ENCODE measurements at regions not wholly inside any gene's neighbourhood (a gene's known extent, or its start where the extent isn't known, plus 50 kb on each side); places are given as distances from the start of the nearest gene placed in this dataset.
"Not testable (repeated sequence)": the region's sequence is repeated elsewhere in the genome, so short reads cannot be mapped to it uniquely, and the experiment has no call there.

DNA sequence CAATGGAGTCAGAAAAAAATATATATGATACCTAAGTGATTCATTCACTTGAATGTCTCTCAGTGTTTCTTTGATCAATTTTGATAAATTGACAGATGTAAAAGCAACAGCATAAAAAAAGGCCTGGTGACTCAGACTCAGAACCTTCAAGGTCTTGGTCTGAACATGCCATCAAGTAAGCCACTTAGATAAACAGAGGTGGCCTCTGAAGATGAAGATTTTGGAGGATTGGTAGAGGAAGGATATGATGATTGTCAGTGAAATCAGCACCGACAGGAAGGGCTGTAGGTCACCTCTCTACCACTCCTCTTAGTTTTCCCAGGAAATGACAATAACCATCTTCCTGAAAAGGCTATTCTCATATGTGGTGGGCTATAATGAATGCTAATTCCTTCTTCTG lies 422.8 kb upstream of the EPHA7 start:
- ATAC-seq = no peak
- DNase-seq (ENCODE audit: low spot score in 2 of 2) = no peak
- peaks cover 5 to 14% of the 10 kb centered on the region in 2 donors for H3K9me3 Mint-ChIP-seq
- no peaks in the 10 kb centered on the region for H3K36me3 Mint-ChIP-seq
- no peak overlapping the region for H3K27ac Mint-ChIP-seq

DNA sequence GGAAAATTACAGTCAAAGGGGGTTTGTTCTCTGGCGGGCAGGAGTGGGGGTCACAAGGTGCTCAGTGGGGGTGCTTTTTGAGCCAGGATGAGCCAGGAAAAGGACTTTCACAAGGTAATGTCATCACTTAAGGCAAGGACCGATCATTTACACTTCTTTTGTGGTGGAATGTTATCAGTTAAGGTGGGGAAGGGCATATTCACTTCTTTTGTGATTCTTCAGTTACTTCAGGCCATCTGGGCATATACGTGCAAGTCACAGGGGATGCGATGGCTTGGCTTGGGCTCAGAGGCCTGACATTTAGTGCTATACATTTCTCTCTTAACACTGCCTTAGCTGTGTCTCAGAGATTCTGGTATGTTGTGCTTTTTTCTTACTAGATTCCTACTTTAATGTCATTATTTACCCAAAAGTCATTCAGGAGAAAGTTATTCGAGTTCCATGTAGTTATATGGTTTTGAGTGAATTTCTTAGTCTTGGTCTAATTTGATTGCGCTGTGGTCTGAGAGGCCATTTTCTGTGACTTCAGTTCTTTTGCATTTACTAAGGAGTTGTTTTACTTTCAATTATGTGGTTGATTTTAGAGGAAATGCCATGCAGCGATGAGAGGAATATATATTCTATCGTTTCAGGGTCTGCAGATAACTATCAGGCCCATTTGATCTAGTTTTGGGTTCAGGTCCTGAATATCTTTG lies 416.2 kb upstream of the EPHA7 start:
- not testable (repeated sequence) for ATAC-seq; DNase-seq (ENCODE audit: low spot score in 2 of 2); H3K27ac Mint-ChIP-seq; H3K36me3 Mint-ChIP-seq
- H3K9me3 Mint-ChIP-seq = peaks cover 11 to 15% of the 10 kb centered on the region in 2 donors

DNA sequence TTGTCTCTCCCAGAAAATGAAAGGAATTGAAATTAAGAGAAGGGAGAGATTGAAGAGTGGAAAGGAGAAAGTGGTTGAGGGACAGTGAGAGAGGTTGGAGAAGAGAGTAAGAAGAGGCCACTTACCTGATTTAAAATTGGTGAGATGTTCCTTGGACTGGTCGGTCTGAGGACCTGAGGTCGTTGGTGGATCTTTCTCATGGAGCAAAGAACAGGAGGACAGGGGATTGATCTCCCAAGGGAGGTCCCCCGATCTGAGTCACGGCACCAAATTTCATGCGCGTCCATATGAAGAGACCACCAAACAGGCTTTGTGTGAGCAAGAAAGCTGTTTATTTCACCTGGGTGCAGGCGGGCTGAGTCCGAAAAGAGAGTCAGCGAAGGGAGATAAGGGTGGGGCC lies 415.7 kb upstream of the EPHA7 start:
- not testable (repeated sequence) for DNase-seq (ENCODE audit: low spot score in 2 of 2); H3K36me3 Mint-ChIP-seq; ATAC-seq; H3K27ac Mint-ChIP-seq
- peaks cover 11 to 16% of the 10 kb centered on the region in 2 donors for H3K9me3 Mint-ChIP-seq

DNA sequence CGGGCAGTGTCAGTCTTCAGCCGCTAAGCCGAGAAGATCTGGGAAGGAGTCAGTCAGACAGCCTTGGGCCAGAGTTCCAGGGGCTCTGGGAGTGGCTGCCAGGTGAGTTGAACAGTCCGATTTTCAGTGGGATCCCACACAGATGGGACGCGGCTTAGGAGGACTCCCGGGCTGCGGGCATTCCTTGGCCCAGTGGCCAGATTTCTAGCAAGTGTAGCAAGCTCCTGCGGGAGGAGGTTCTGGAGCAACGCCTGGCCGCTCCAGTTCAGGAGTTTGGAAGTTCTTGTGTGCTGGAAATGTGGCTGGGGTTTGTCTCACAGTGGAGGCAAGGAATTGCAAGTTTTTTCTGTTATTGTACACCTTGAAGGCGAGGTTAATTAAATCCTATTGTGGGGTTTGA lies 414.0 kb upstream of the EPHA7 start:
- not testable (repeated sequence) for ATAC-seq; H3K36me3 Mint-ChIP-seq; H3K27ac Mint-ChIP-seq; DNase-seq (ENCODE audit: low spot score in 2 of 2)
- peaks cover 11 to 14% of the 10 kb centered on the region in 2 donors for H3K9me3 Mint-ChIP-seq

DNA sequence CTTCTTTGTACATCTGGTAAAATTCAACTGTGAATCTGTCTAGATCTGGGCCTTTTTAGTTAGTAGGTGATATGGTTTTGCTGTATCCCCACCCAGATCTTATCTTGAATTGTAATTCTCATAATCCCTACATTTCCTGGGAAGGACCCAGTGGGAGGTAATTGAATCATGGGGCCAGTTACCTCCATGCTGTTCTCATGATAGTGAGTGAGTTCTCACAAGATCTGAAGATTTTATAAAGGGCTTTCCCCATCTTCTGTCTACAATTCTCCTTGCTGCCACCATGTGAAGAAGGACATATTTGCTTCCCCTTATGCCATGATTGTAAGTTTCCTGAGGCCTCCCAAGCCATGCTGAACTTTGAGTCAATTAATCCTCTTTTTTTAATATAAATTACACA lies 410.4 kb upstream of the EPHA7 start:
- not testable (repeated sequence) for H3K27ac Mint-ChIP-seq; DNase-seq (ENCODE audit: low spot score in 2 of 2); H3K36me3 Mint-ChIP-seq; ATAC-seq
- H3K9me3 Mint-ChIP-seq = peaks cover 5 to 17% of the 10 kb centered on the region in 2 donors

DNA sequence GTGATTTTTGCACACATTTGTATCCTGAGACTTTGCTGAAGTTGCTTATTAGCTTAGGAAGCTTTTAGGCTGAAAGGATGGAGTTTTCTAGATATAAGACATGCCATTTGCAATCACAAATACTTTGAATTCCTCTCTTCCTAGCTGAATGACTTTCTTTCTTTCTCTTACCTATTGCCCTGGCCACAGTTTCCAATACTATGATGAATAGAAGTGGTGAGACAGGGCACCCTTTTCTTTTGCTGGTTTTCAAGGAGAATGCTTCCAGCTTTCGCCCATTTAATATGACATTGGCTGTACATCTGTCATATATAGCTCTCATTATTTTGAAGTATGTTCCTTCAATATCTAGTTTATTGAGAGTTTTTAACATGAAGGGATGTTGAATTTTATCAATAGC lies 409.6 kb upstream of the EPHA7 start:
- H3K27ac Mint-ChIP-seq = no peak overlapping the region
- no peak for DNase-seq (ENCODE audit: low spot score in 2 of 2)
- peaks cover 5 to 17% of the 10 kb centered on the region in 2 donors for H3K9me3 Mint-ChIP-seq
- ATAC-seq = no peak
- H3K36me3 Mint-ChIP-seq = peaks cover 0 to 5% of the 10 kb centered on the region in 2 donors

DNA sequence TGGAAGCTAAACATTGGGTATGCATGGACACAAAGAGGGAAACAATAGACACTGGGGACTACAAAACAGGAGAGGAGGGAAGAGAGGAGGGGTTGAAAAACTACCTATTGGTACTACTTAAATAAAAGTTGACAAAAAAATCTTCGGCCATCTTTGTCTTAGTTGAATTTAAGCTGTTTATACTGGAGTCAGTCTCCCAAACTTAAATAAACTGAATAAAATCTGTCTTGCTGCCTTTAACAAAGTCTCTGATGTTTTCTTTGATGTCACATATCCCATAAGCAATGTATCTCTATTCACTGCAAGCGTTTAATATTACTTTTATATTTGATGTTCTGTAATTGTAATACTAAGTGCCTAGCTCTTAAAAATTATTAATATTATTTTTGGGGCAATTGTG lies 409.2 kb upstream of the EPHA7 start:
- H3K9me3 Mint-ChIP-seq = peaks cover 5 to 17% of the 10 kb centered on the region in 2 donors
- DNase-seq (ENCODE audit: low spot score in 2 of 2) (no peak), ATAC-seq (no peak)
- H3K36me3 Mint-ChIP-seq = peaks cover 0 to 5% of the 10 kb centered on the region in 2 donors
- no peak overlapping the region for H3K27ac Mint-ChIP-seq

DNA sequence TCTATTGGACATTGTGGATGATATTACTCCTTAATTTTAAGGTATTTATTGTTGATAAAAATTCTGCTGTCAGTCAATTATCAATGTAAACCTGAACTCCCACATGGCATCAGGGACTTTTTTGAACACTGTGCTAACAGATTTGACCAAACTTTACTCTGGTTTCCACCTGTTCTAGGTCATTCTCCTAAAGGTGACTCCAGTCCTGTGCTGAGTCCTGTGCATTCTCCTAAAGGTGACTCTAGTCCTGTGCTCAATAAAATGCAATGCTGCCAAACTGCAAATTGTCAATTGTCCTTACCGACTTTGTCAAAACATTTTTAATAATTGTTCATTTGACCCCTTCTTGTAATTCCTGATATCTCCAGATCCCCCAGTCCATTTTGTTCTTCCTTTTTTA lies 408.4 kb upstream of the EPHA7 start:
- peaks cover 5 to 17% of the 10 kb centered on the region in 2 donors for H3K9me3 Mint-ChIP-seq
- H3K36me3 Mint-ChIP-seq = peaks cover 0 to 5% of the 10 kb centered on the region in 2 donors
- no peak for DNase-seq (ENCODE audit: low spot score in 2 of 2)
- no peak overlapping the region for H3K27ac Mint-ChIP-seq
- ATAC-seq = no peak

DNA sequence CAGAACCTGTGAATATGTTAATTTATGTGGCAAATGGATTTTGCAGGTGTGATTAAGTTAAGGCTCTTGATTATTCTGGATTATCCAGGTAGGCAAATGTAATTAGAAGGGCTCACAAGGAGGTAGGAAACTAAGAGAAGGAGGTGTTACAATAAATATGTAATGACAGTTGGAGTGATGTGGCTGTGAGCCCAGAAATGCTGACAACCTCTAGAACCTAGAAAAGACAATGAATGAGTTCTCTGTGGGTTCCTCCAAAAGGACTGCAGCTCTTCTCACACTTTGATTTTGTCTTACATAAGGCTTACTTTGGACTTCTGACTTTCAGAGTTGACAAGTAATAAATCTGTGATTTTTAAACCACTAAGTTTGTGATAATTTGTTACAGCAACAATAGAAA lies 406.6 kb upstream of the EPHA7 start:
- Mint-ChIP-seq H3K27ac (no peak overlapping the region), H3K36me3 (peaks cover 0 to 4% of the 10 kb centered on the region in 2 donors), H3K9me3 (peaks cover 13 to 18% of the 10 kb centered on the region in 2 donors)
- ATAC-seq = no peak
- no peak for DNase-seq (ENCODE audit: low spot score in 2 of 2)

DNA sequence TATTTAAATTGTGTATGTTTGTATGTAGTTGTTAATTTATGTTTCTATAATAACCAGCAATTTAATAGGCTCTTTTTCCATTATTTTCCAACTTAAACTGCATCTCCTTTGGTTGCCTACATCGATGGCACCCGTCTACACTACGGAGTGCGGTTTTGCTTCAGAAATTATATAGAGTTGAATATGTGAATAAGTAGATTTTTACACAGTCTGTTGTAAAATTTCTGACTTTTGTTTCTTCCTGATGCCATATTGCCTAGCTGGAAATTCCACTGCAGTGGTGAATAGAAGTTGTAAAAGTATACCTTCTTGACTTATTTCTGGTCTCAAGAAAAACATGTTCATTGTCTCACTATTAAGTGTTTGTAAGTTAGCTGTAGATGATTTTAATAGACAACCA lies 404.1 kb upstream of the EPHA7 start:
- peaks cover 13 to 15% of the 10 kb centered on the region in 2 donors for H3K9me3 Mint-ChIP-seq
- H3K36me3 Mint-ChIP-seq = no peaks in the 10 kb centered on the region
- DNase-seq (ENCODE audit: low spot score in 2 of 2) (no peak), ATAC-seq (no peak)
- H3K27ac Mint-ChIP-seq = no peak overlapping the region

DNA sequence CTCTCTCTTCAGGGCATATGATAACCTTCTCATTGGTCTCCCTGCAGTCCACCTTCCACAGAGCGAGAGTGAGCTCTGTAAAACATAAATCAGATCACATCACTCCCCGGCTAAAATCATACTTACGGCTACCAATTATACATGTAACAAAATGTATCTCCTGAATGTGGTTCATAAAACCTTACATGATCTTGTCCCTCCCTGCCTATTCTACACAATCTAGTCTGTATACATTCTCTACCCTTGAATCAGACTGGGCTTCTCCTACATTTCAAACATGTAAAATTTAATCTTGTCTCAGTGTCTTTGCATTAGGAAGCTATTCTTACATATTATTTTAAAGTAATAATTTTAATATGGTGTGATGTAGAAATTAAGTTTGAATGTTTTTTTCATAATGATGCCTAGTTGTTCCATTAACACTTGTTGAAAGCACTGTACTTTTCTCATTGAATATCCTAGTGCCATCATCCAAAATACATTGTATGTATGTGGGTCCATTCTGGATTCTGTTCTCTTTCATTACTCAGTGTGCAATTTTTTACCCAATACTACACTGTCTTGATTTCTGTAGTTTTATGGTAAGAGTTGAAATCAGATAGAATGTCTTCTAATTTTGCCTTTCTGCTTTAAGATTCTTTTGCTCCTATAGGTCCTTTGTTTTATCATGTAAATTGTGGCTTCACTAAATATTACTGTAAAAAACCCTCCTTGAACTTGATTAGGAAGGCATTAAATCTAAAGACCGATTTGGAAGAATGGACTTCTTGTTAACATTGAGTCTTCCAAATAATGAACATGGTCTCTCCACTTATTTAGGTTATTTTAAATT lies 403.3 kb upstream of the EPHA7 start:
- no peaks in the 10 kb centered on the region for H3K36me3 Mint-ChIP-seq
- H3K9me3 Mint-ChIP-seq = peaks cover 9 to 13% of the 10 kb centered on the region in 2 donors
- no peak for ATAC-seq
- no peak overlapping the region for H3K27ac Mint-ChIP-seq
- no peak for DNase-seq (ENCODE audit: low spot score in 2 of 2)

DNA sequence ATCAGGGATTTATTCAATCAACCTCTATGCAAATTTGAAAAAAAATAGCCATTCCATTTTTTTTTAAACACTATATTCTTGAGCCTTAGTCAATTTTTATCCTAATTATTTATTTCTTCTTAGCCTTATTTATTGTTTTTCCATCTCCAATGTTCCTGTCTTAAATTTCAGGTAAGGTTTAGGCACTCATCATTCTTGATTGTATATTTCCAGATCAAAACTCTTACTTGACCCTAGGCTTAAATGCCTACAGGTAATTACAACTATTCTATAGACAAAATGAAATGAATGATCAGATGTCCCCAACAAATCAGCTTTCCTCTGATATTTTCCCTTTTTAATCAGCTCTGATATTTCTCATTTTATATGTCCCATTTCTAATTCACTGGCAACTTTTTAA lies 402.6 kb upstream of the EPHA7 start:
- no peak for DNase-seq (ENCODE audit: low spot score in 2 of 2)
- H3K9me3 Mint-ChIP-seq = peaks cover 9 to 13% of the 10 kb centered on the region in 2 donors
- no peak for ATAC-seq
- H3K36me3 Mint-ChIP-seq = no peaks in the 10 kb centered on the region
- no peak overlapping the region for H3K27ac Mint-ChIP-seq

DNA sequence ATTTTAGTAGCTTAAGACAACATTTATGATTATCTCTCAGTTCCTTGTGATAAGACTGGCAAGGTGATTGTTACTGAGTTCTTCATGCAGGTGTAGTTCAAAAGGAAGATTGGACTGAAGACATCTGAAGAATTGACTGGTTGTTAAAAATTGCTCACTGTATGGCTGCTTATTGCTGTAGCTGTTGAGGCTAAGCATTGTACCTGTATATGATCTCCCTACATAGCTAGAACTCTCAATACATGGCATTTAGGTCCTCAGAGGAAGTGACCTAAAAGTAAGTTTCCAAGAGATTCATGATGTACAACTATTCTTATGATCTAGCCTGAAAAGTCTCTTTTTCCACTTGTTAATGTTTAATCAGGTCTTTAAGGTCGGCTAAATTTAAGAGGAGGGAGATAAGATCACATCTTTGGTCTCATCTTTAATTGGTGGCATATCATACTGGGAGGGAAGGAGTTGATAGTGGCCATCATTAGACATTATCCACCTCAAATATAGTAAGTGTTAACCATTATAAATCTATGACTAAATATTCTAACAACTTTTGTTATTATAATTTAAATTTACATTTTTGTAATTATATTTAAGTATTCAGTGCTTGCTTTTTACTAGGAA lies 401.2 kb upstream of the EPHA7 start:
- Mint-ChIP-seq H3K9me3 (peaks cover 7 to 13% of the 10 kb centered on the region in 2 donors), H3K36me3 (no peaks in the 10 kb centered on the region), H3K27ac (no peak overlapping the region)
- ATAC-seq (no peak), DNase-seq (ENCODE audit: low spot score in 2 of 2) (no peak)

DNA sequence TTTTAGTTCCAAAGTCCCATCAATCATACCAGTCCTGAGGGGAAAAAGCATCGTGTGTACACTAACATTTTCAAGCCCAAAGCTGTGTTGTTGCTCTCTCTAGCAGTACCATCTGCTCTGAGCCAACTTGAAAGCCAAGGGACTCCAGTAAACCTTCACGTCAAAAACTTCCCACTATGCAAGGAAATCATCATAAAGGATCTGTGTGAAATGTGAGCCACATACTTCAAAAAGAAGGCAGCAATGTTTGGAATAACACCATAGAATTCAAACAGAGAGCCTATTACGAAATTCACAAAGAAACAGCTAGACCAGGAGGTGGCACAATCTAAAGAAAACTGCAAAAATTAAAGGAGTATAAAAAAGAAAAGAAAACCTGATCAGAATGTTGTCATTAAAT lies 399.8 kb upstream of the EPHA7 start:
- no peak overlapping the region for H3K27ac Mint-ChIP-seq
- peaks cover 7 to 13% of the 10 kb centered on the region in 2 donors for H3K9me3 Mint-ChIP-seq
- ATAC-seq (no peak), DNase-seq (ENCODE audit: low spot score in 2 of 2) (no peak)
- no peaks in the 10 kb centered on the region for H3K36me3 Mint-ChIP-seq

DNA sequence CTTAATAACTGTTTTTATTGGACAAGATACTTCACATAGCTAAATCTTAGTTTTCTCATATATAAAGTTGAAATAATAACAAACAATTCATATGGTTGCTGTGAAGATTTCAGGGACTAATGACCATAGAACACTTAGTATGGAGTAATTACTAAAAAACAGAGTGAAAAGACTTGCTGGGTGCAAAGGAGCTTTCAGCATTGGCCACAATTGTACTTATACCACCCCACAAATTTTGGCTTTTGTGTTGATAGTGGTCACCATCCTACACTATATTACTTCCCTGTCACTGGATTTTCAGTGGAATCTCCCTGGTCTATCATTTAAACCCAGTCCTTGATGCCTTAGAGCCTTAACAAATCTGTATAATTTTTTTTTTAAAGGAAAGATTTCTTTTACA lies 398.6 kb upstream of the EPHA7 start:
- ATAC-seq (no peak), DNase-seq (ENCODE audit: low spot score in 2 of 2) (no peak)
- H3K9me3 Mint-ChIP-seq = peaks cover 7 to 13% of the 10 kb centered on the region in 2 donors
- no peak overlapping the region for H3K27ac Mint-ChIP-seq
- no peaks in the 10 kb centered on the region for H3K36me3 Mint-ChIP-seq

DNA sequence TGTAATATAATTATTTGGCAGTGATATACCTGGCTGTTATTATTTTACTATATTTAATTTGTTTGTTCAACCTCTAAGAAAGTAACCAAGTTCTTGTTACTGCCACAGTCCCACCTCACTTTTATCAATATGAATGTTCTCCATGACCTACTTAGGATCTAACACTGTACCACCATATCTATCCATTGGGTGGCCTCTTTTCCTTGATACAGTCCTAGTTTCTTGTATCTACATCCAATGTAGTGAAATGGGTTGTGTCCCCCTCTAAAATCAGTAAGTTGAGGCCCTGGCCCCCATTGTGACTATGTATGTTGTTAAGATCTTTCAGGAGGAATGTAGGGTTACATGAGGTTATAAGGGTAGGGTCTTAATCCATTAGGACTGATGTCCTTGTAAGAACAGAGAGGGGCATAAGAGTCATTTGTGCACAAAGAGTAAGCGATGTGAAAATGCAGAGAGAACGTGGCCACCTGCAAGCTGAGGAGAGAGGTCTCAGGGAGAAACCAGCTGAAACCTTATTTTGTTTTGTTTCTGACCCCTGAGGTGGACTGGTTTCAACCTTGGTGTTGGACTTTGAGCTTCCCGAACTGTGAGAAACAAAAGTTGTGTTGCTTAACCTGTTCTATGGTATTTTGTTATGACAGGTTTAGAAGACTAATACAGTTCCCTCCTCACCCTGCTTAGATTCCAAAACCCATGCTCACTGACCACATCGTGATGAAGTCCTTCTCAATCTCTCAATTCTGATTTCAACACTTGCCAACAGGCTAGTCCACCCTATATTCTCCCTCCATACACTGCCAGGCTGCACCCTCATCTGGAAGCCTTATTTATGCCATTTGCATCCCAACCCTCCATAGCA lies 387.3 kb upstream of the EPHA7 start:
- ATAC-seq (no peak), DNase-seq (ENCODE audit: low spot score in 2 of 2) (no peak)
- Mint-ChIP-seq H3K36me3 (no peaks in the 10 kb centered on the region), H3K9me3 (peaks cover 6 to 12% of the 10 kb centered on the region in 2 donors), H3K27ac (no peak overlapping the region)
